Body of pancreas (tissue), 4 donors: ENCODE measurements at regions not wholly inside any gene's neighbourhood (a gene's known extent, or its start where the extent isn't known, plus 50 kb on each side); places are given as distances from the start of the nearest gene placed in this dataset.

ENCODE experiments used
- ATAC-seq: fragments of 150-250 bp; one replicate; pipeline ENCODE4 v1.9.1; 2016
- DNase-seq, 4 donors: peaks; one replicate each; pipeline ENCODE4 v3.0.0-alpha.2; 2019
- H3K27ac ChIP-seq, 4 donors: fragments of 200-600 bp; sonication (generic); 1 replicate in 3 of 4; 2 replicates in 1 of 4; pipeline versions ENCODE4 v1.5.1 to v1.6.1; 2016 to 2019; ENCODE audit warnings: mild to moderate bottlenecking in 1 of 4, mixed read lengths in 1 of 4, moderate library complexity in 1 of 4
- H3K27me3 ChIP-seq, 2 donors: fragments of 200-600 bp; sonication (generic); one replicate each; pipeline ENCODE4 v1.6.0; 2016; ENCODE audit warnings: mild to moderate bottlenecking in 1 of 2
- H3K36me3 ChIP-seq, 2 donors: fragments of 200-600 bp; sonication (generic); replicated peaks in 1 of 2; 2 replicates each; pipeline ENCODE4 v1.5.1; 2016; ENCODE audit warnings: low read depth in 2 of 2; ENCODE audit not compliant: insufficient read depth in 1 of 2
- H3K4me1 ChIP-seq: fragments of 200-600 bp; sonication (generic); one replicate; pipeline ENCODE4 v1.6.0; 2016
- H3K4me3 ChIP-seq, 2 donors: fragments of 200-600 bp; sonication (generic); 1 replicate in 1 of 2; 2 replicates in 1 of 2; pipeline ENCODE4 v1.5.1; 2016 to 2019
- H3K9me3 ChIP-seq, 3 donors: fragments of 200-600 bp; sonication (generic); 1 replicate in 2 of 3; 2 replicates in 1 of 3; pipeline ENCODE4 v1.5.1; 2016
- POLR2A ChIP-seq, 3 donors: fragments of 450-650 bp; IDR thresholded peaks; one replicate each; pipeline ENCODE4 v1.6.1; 2016; ENCODE audit warnings: antibody characterized with exemption in 3 of 3, mild to moderate bottlenecking in 2 of 3
- WGBS, 2 donors: methylation state at CpG; one replicate each; pipeline ENCODE4 v1.1.5; 2017; 5-methylcytosine and 5-hydroxymethylcytosine counted together
- intact Hi-C: fragments of 100-400 bp; cut with DNase I; formaldehyde crosslinking; loops from one replicate; pipeline ENCODE4 v1.15.1; 2023
- TF ChIP-seq, protein P1 (sequence below), 7 experiments: fragments of 450-650 bp in 4 of 7; fragments of 200-600 bp in 3 of 7; sonication (generic) in 3 of 7; IDR thresholded peaks; one replicate each; pipeline ENCODE4 v1.5.1; 2016 to 2019; ENCODE audit warnings: antibody characterized with exemption in 7 of 7

GRCh38 chr9:116060631-116061030 is 93.0 kb upstream of the PAPPA start:
- DNase-seq: no peak
- H3K27ac ChIP-seq: no peak overlapping the region
- TF ChIP-seq, protein P1, sequence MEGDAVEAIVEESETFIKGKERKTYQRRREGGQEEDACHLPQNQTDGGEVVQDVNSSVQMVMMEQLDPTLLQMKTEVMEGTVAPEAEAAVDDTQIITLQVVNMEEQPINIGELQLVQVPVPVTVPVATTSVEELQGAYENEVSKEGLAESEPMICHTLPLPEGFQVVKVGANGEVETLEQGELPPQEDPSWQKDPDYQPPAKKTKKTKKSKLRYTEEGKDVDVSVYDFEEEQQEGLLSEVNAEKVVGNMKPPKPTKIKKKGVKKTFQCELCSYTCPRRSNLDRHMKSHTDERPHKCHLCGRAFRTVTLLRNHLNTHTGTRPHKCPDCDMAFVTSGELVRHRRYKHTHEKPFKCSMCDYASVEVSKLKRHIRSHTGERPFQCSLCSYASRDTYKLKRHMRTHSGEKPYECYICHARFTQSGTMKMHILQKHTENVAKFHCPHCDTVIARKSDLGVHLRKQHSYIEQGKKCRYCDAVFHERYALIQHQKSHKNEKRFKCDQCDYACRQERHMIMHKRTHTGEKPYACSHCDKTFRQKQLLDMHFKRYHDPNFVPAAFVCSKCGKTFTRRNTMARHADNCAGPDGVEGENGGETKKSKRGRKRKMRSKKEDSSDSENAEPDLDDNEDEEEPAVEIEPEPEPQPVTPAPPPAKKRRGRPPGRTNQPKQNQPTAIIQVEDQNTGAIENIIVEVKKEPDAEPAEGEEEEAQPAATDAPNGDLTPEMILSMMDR (IDR thresholded peaks at IDR 0.05): no peak
- TF ChIP-seq POLR2A (IDR thresholded peaks at IDR 0.05): no peak
- H3K4me3 ChIP-seq: no peak overlapping the region
- no peaks in the 10 kb centered on the region for H3K27me3 ChIP-seq
- H3K4me1 ChIP-seq: no peaks in the 10 kb centered on the region
- no peak for ATAC-seq
- WGBS, 2 donors: 26 to 41% methylated on average over 1 of the region's 1 CpG
- no peaks in the 10 kb centered on the region for H3K9me3 ChIP-seq
- intact Hi-C loops: no loop called here
- no peaks in the 10 kb centered on the region for H3K36me3 ChIP-seq

GRCh38 chr9:116061546-116062205 is 91.9 kb upstream of the PAPPA start:
- H3K27me3 ChIP-seq: no peaks in the 10 kb centered on the region
- no peaks in the 10 kb centered on the region for H3K9me3 ChIP-seq
- H3K4me1 ChIP-seq: no peaks in the 10 kb centered on the region
- H3K4me3 ChIP-seq: no peak overlapping the region
- no peaks in the 10 kb centered on the region for H3K36me3 ChIP-seq
- no peak overlapping the region for H3K27ac ChIP-seq
- intact Hi-C loops: no loop called here
- no peak for TF ChIP-seq POLR2A (IDR thresholded peaks at IDR 0.05)
- TF ChIP-seq, protein P1 (IDR thresholded peaks at IDR 0.05): no peak
- WGBS, 2 donors: 45 to 47% methylated on average over 2 of the region's 2 CpGs
- no peak for DNase-seq
- no peak for ATAC-seq

DNA sequence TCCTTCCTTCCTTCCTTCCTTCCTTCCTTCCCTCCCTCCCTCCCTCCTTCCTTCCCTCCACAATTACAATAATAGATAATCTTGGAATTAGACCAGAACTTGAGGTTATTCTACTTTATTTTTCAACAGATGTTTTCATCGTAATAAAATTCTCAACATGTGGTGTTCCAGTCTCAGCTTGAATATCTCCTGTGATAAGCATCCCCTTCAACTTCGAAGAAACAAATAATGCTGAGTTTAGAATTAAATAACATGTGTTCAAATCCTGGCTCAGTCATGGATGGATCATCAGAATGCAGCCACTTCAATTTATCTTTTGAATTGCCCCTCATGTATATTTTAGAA is 91.4 kb upstream of the PAPPA start:
- DNase-seq (no peak), ATAC-seq (no peak)
- TF ChIP-seq POLR2A (IDR thresholded peaks at IDR 0.05): no peak
- TF ChIP-seq, protein P1 (IDR thresholded peaks at IDR 0.05): no peak
- Histone ChIP-seq H3K27ac (no peak overlapping the region), H3K4me1 (no peaks in the 10 kb centered on the region), H3K4me3 (no peak overlapping the region), H3K27me3 (no peaks in the 10 kb centered on the region), H3K36me3 (no peaks in the 10 kb centered on the region), H3K9me3 (no peaks in the 10 kb centered on the region)
- 67 to 72% methylated on average over 2 of the region's 2 CpGs for WGBS, 2 donors
- intact Hi-C loops: no loop called here

- no peak for DNase-seq
- TF ChIP-seq POLR2A (IDR thresholded peaks at IDR 0.05): no peak
- TF ChIP-seq, protein P1 (IDR thresholded peaks at IDR 0.05): no peak
- H3K4me3 ChIP-seq: no peak overlapping the region
- no peak for ATAC-seq
- WGBS, 2 donors: 51 to 76% methylated on average over 3 of the region's 3 CpGs
- H3K27ac ChIP-seq: no peak overlapping the region
- intact Hi-C loops: no loop called here
- H3K9me3 ChIP-seq: no peaks in the 10 kb centered on the region
- no peaks in the 10 kb centered on the region for H3K4me1 ChIP-seq
- H3K27me3 ChIP-seq: no peaks in the 10 kb centered on the region
- no peaks in the 10 kb centered on the region for H3K36me3 ChIP-seq
Measured at GRCh38 chr9:116064970-116065369, 88.6 kb upstream of the PAPPA start.

DNA sequence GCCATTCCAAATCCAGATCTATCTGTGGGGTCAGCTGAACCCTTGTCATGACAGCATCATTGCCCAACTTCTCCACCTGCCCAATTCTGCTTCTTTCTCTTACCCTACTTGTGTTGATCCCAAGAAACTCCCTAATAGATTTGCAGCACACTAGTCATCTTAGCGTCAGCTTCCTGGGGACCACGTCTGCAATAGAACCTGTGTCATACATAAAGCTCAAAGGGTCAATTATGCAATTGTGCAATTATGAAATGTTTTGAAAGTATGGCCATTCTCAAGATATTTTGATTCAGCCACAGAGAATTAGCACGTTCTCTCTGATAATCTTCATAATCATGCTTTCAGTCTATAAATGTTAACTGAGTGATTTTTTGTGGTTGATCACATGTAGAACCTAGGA is 87.4 kb upstream of the PAPPA start:
- Histone ChIP-seq H3K36me3 (no peaks in the 10 kb centered on the region), H3K9me3 (no peaks in the 10 kb centered on the region), H3K27ac (no peak overlapping the region), H3K4me3 (no peak overlapping the region), H3K27me3 (no peaks in the 10 kb centered on the region), H3K4me1 (no peaks in the 10 kb centered on the region)
- intact Hi-C loops: no loop called here
- no peak for TF ChIP-seq POLR2A (IDR thresholded peaks at IDR 0.05)
- TF ChIP-seq, protein P1 (IDR thresholded peaks at IDR 0.05): no peak
- ATAC-seq (no peak), DNase-seq (no peak)
- WGBS, 2 donors: 65 to 80% methylated on average over 3 of the region's 3 CpGs
